ENCODE measurements at regions not wholly inside any gene's neighbourhood (a gene's known extent, or its start where the extent isn't known, plus 50 kb on each side); places are given as distances from the start of the nearest gene placed in this dataset.

GRCh38 chr7:113217314-113217713, 99.0 kb upstream of the SMIM30 start:
- WGBS, 5 donors: 24 to 40% (median 33%) methylated on average over 4 of the region's 4 CpGs
- intact Hi-C loops (cut with DNase I; ENCODE audit: low total_unique reads): no loop called here
- Histone ChIP-seq H3K4me3 (no peak overlapping the region), H3K36me3 (no peaks in the 10 kb centered on the region), H3K27me3 (no peaks in the 10 kb centered on the region), H3K9me3 (no peaks in the 10 kb centered on the region), H3K27ac (no peak overlapping the region), H3K4me1 (no peaks in the 10 kb centered on the region)
- TF ChIP-seq POLR2AphosphoS5 (IDR thresholded peaks at IDR 0.05) (no peak), POLR2A (IDR thresholded peaks at IDR 0.05) (no peak), EP300 (IDR thresholded peaks at IDR 0.05) (no peak), CTCF (IDR thresholded peaks at IDR 0.05) (no peak)
- DNase-seq: no peak

GRCh38 chr7:113216038-113216437, 97.7 kb upstream of the SMIM30 start:
- intact Hi-C loops (cut with DNase I; ENCODE audit: low total_unique reads): no loop called here

GRCh38 chr7:113209449-113210203, 91.3 kb upstream of the SMIM30 start:
- Histone ChIP-seq H3K36me3 (no peaks in the 10 kb centered on the region), H3K4me1 (no peaks in the 10 kb centered on the region), H3K9me3 (no peaks in the 10 kb centered on the region), H3K27ac (no peak overlapping the region), H3K4me3 (no peak overlapping the region), H3K27me3 (no peaks in the 10 kb centered on the region)
- intact Hi-C loops (cut with DNase I; ENCODE audit: low total_unique reads): no loop called here
- DNase-seq: no peak
- TF ChIP-seq POLR2A (IDR thresholded peaks at IDR 0.05) (no peak), POLR2AphosphoS5 (IDR thresholded peaks at IDR 0.05) (no peak), EP300 (IDR thresholded peaks at IDR 0.05) (no peak), CTCF (IDR thresholded peaks at IDR 0.05) (no peak)
- 42 to 75% (median 60%) methylated on average over 1 of the region's 1 CpG for WGBS, 5 donors

More at GRCh38 chr7:113216038-113216437, 97.7 kb upstream of the SMIM30 start:
- H3K4me3 ChIP-seq: no peak overlapping the region
- no peaks in the 10 kb centered on the region for H3K27me3 ChIP-seq
- DNase-seq: no peak
- no peaks in the 10 kb centered on the region for H3K4me1 ChIP-seq
- H3K27ac ChIP-seq: no peak overlapping the region
- no peaks in the 10 kb centered on the region for H3K9me3 ChIP-seq
- TF ChIP-seq CTCF (IDR thresholded peaks at IDR 0.05) (no peak), POLR2AphosphoS5 (IDR thresholded peaks at IDR 0.05) (no peak), POLR2A (IDR thresholded peaks at IDR 0.05) (no peak), EP300 (IDR thresholded peaks at IDR 0.05) (no peak)
- no peaks in the 10 kb centered on the region for H3K36me3 ChIP-seq
- WGBS, 5 donors: 61 to 80% (median 73%) methylated on average over 1 of the region's 1 CpG

GRCh38 chr7:113207931-113208330, 89.6 kb upstream of the SMIM30 start:
- Histone ChIP-seq H3K4me1 (no peaks in the 10 kb centered on the region), H3K4me3 (no peak overlapping the region), H3K36me3 (no peaks in the 10 kb centered on the region), H3K27me3 (no peaks in the 10 kb centered on the region), H3K27ac (no peak overlapping the region), H3K9me3 (no peaks in the 10 kb centered on the region)
- TF ChIP-seq POLR2AphosphoS5 (IDR thresholded peaks at IDR 0.05) (no peak), EP300 (IDR thresholded peaks at IDR 0.05) (no peak), POLR2A (IDR thresholded peaks at IDR 0.05) (no peak)
- intact Hi-C loops (cut with DNase I; ENCODE audit: low total_unique reads): no loop called here
- 60 to 80% (median 70%) methylated on average over 2 of the region's 2 CpGs for WGBS, 5 donors
- no peak for DNase-seq

GRCh38 chr7:113207441-113207840, 89.1 kb upstream of the SMIM30 start:
- DNase-seq: no peak
- Histone ChIP-seq H3K4me3 (no peak overlapping the region), H3K27ac (no peak overlapping the region), H3K4me1 (no peaks in the 10 kb centered on the region), H3K9me3 (no peaks in the 10 kb centered on the region), H3K27me3 (no peaks in the 10 kb centered on the region), H3K36me3 (no peaks in the 10 kb centered on the region)
- TF ChIP-seq EP300 (IDR thresholded peaks at IDR 0.05): no peak
- no peak for TF ChIP-seq POLR2AphosphoS5 (IDR thresholded peaks at IDR 0.05)
- no peak for TF ChIP-seq CTCF (IDR thresholded peaks at IDR 0.05)
- TF ChIP-seq POLR2A (IDR thresholded peaks at IDR 0.05): no peak
- intact Hi-C loops (cut with DNase I; ENCODE audit: low total_unique reads): no loop called here
- 78 to 87% (median 78%) methylated on average over 3 of the region's 3 CpGs for WGBS, 5 donors
